Thoracic aorta (tissue), 2 donors: ENCODE measurements at regions not wholly inside any gene's neighbourhood (a gene's known extent, or its start where the extent isn't known, plus 50 kb on each side); places are given as distances from the start of the nearest gene placed in this dataset.

Source experiments
- ATAC-seq: fragments of 150-250 bp; one replicate; pipeline ENCODE4 v1.8.0; 2017; ENCODE audit warnings: low read depth; ENCODE audit not compliant: insufficient number of reproducible peaks, low FRiP score
- DNase-seq: peaks from one replicate; pipeline ENCODE4 v3.0.0-alpha.2; 2020; ENCODE audit warnings: low spot score
- H3K27ac ChIP-seq, 2 donors: fragments of 200-600 bp; sonication (generic); 1 replicate in 1 of 2; 2 replicates in 1 of 2; pipeline ENCODE4 v1.5.1; 2016; ENCODE audit warnings: mild to moderate bottlenecking in 2 of 2, moderate library complexity in 2 of 2
- H3K27me3 ChIP-seq: fragments of 200-600 bp; sonication (generic); replicated peaks from 2 replicates; pipeline ENCODE4 v1.6.0; 2016; ENCODE audit warnings: mild to moderate bottlenecking; ENCODE audit not compliant: insufficient read depth
- H3K36me3 ChIP-seq: fragments of 200-600 bp; sonication (generic); one replicate; pipeline ENCODE4 v1.5.1; 2016
- H3K4me1 ChIP-seq, 2 donors: fragments of 200-600 bp; sonication (generic); 1 replicate in 1 of 2; 2 replicates in 1 of 2; pipeline versions ENCODE4 v1.5.1 to v1.6.0; 2016; ENCODE audit warnings: low read depth in 2 of 2, mild to moderate bottlenecking in 1 of 2; ENCODE audit not compliant: control insufficient read depth in 1 of 2
- H3K4me3 ChIP-seq: fragments of 200-600 bp; sonication (generic); 2 replicates; pipeline ENCODE4 v1.5.1; 2016; ENCODE audit warnings: mild to moderate bottlenecking
- H3K9me3 ChIP-seq: fragments of 200-600 bp; sonication (generic); 2 replicates; pipeline ENCODE4 v1.5.1; 2016
- TF ChIP-seq, protein P1 (sequence below): fragments of 200-600 bp; sonication (generic); IDR thresholded peaks from one replicate; pipeline ENCODE4 v1.5.1; 2019; ENCODE audit warnings: antibody characterized with exemption

DNA sequence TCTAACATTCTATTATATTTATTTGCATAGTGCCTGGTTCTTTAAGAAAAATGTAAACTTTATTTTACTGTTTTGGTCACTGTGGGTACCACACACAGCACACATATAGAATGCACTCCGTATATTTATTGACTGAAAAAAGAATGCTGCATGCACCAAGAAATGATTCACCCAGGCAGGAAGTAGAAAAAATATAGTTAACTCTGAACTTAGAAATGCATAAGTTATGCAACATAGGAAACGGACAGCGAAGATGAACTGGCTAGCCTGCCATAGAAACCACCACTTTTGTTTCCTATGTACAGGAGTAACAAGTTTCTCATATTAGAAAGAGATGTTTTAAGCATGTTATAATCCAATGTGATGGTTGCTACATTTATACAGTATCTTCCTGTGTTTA, 635.8 kb downstream of the DSC3 start:
- no peak overlapping the region for H3K27ac ChIP-seq
- ATAC-seq (no peak), DNase-seq (no peak)
- H3K4me3 ChIP-seq, result no peak overlapping the region
- TF ChIP-seq, protein P1, sequence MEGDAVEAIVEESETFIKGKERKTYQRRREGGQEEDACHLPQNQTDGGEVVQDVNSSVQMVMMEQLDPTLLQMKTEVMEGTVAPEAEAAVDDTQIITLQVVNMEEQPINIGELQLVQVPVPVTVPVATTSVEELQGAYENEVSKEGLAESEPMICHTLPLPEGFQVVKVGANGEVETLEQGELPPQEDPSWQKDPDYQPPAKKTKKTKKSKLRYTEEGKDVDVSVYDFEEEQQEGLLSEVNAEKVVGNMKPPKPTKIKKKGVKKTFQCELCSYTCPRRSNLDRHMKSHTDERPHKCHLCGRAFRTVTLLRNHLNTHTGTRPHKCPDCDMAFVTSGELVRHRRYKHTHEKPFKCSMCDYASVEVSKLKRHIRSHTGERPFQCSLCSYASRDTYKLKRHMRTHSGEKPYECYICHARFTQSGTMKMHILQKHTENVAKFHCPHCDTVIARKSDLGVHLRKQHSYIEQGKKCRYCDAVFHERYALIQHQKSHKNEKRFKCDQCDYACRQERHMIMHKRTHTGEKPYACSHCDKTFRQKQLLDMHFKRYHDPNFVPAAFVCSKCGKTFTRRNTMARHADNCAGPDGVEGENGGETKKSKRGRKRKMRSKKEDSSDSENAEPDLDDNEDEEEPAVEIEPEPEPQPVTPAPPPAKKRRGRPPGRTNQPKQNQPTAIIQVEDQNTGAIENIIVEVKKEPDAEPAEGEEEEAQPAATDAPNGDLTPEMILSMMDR, result no peak
- H3K36me3 ChIP-seq, result no peaks in the 10 kb centered on the region
- peaks cover 3% of the 10 kb centered on the region for H3K9me3 ChIP-seq
- no peaks in the 10 kb centered on the region for H3K4me1 ChIP-seq
- H3K27me3 ChIP-seq, result no peaks in the 10 kb centered on the region

DNA sequence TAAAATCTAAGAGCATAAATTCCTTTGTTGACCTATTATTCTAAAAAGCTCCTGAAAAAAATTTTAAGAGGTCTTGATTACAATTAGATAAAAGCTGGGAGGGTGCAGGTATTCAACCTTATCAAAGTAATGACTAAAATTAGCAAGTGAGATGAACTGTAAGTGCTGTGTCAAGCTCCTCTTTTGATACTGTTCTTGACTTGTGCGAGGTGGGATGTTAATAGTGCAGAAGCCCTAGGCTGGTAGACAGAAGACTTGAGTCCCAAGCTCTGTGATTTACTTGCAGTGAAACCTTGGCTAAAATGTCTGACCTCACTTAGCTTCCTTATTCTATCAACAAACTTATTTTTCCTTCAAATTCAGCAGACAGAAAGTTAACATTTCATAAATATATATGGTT, 637.5 kb downstream of the DSC3 start:
- ATAC-seq, result no peak
- TF ChIP-seq, protein P1, result no peak
- peaks cover 3% of the 10 kb centered on the region for H3K9me3 ChIP-seq
- no peaks in the 10 kb centered on the region for H3K4me1 ChIP-seq
- H3K36me3 ChIP-seq, result no peaks in the 10 kb centered on the region
- no peak overlapping the region for H3K4me3 ChIP-seq
- H3K27me3 ChIP-seq, result no peaks in the 10 kb centered on the region
- DNase-seq, result no peak
- no peak overlapping the region for H3K27ac ChIP-seq

DNA sequence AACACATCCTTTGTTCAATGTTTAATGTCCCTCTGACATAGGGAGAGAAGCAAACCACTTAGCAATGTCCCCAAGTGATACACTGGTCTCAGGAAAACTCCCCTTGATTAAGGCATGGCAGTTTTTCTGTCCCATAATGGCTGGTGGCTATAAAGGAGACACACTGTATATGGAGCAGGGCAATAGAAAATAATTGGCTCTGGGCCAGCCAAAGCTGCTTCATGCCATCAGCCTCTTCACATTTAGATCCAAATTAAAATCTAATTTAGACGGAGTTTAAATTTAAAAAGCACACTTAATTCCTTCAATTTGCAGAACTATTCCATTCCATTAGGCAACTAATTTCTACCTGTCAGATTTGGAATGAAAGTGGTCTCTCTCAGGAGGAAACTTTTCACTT, 638.1 kb downstream of the DSC3 start:
- H3K9me3 ChIP-seq, result peaks cover 2% of the 10 kb centered on the region
- H3K4me3 ChIP-seq, result no peak overlapping the region
- no peak overlapping the region for H3K27ac ChIP-seq
- no peaks in the 10 kb centered on the region for H3K27me3 ChIP-seq
- ATAC-seq (no peak), DNase-seq (no peak)
- no peaks in the 10 kb centered on the region for H3K36me3 ChIP-seq
- H3K4me1 ChIP-seq, result no peaks in the 10 kb centered on the region
- TF ChIP-seq, protein P1, result no peak

DNA sequence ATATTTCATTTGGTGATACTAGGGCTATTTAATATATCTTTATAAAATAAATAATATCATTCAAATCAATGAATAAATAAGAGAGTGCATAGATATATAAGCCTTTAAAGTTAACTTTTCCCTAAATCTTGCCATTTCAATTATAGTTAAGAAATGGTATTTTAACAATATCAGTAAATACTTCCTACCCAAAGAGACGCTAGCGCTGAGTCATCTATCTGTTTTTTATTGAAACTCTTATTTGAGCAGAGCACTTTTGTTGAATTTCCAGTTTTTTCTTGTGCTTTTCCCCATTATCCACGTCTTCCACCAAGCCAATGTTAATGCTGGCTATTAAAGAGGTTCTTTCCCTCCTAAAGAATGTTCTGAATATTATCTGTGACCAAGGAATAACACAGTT, 639.3 kb downstream of the DSC3 start:
- Histone ChIP-seq H3K4me3 (no peak overlapping the region), H3K4me1 (no peaks in the 10 kb centered on the region), H3K9me3 (no peaks in the 10 kb centered on the region), H3K27ac (no peak overlapping the region), H3K36me3 (no peaks in the 10 kb centered on the region), H3K27me3 (no peaks in the 10 kb centered on the region)
- DNase-seq (no peak), ATAC-seq (no peak)
- TF ChIP-seq, protein P1, result no peak

DNA sequence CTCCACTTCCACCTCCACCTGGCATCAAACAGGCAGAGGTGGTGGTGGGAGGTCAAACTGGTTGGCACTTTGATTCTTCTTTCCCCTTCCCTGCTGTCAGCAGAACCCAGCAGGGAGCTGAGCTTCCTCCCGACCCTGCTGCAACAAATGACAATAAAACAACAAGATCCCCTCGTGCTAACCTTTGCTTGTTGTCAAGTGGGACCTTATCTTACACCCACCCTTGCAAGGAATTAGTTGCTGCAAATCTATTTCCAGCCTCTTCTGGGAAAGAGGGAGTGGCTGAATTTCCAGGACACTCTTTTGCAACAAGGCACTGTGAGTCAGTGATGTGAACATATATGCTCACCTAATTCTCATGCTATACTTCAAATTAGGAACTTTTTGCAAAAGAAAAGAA, 655.1 kb downstream of the DSC3 start:
- Histone ChIP-seq H3K9me3 (no peaks in the 10 kb centered on the region), H3K36me3 (no peaks in the 10 kb centered on the region), H3K27ac (no peak overlapping the region), H3K27me3 (no peaks in the 10 kb centered on the region), H3K4me3 (no peak overlapping the region), H3K4me1 (no peaks in the 10 kb centered on the region)
- TF ChIP-seq, protein P1, result no peak
- ATAC-seq (no peak), DNase-seq (no peak)
